ENCODE measurements at regions not wholly inside any gene's neighbourhood (a gene's known extent, or its start where the extent isn't known, plus 50 kb on each side); places are given as distances from the start of the nearest gene placed in this dataset.

DNA sequence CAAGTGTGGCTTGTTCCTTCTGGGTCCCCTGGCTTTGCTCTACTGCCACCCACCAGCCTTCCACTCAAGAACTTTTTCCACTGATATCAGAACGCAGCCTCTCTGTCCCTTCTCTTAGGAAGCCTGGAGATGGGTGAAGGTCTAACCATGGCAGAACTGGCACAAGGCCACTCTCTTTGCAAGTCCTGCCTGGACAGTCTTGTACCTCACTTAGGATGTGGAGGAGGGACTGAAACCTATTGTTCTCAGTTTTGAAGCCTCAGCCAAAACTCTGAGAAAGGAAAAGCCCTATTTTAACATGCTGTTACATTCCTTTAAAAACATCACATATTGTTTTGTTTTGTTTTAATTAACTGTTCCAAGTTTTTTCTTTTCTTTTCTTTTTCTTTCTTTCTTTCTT, 58.9 kb upstream of the NCOA1 start:
- Histone ChIP-seq H4K20me1 (replicated peaks; ENCODE audit: control insufficient read depth, insufficient read depth, low read length) (no peaks in the 10 kb centered on the region), H3K4me3 (no peak overlapping the region), H3K4me1 (replicated peaks in 1 of 2; ENCODE audit: control insufficient read depth in 2 of 2, insufficient read depth in 2 of 2, low read length in 2 of 2) (peaks cover 0 to 8% of the 10 kb centered on the region in 2 experiments; a peak in 2 of 5 replicates), H3K4me2 (ENCODE audit: insufficient read depth, low read length) (no peak overlapping the region), H3K27me3 (ENCODE audit: control insufficient read depth in 2 of 2, insufficient read depth in 2 of 2, low read length in 2 of 2) (no peaks in the 10 kb centered on the region), H3K9ac (ENCODE audit: insufficient read depth in 1 of 2, low read depth in 2 of 2, low read length in 2 of 2) (no peak overlapping the region), H3K36me3 (ENCODE audit: control insufficient read depth, insufficient read depth, low read length) (no peaks in the 10 kb centered on the region), H3K27ac (ENCODE audit: extremely low read depth, low read depth, low read length) (no peak overlapping the region), H3K9me3 (replicated peaks; ENCODE audit: control insufficient read depth, insufficient read depth, low read depth, low read length) (no peaks in the 10 kb centered on the region), H2AFZ (ENCODE audit: low read depth, low read length) (no peak overlapping the region), H3K79me2 (ENCODE audit: control insufficient read depth, insufficient read depth, low read length) (no peaks in the 10 kb centered on the region), H3K9me1 (ENCODE audit: control insufficient read depth, insufficient read depth, low read length) (no peaks in the 10 kb centered on the region)
- TF ChIP-seq ZNF77 (CRISPR knock-in tag; IDR thresholded peaks at IDR 0.05) (no peak), ZNF583 (CRISPR knock-in tag; IDR thresholded peaks at IDR 0.05) (no peak), UBTF (IDR thresholded peaks at IDR 0.05; ENCODE audit: borderline replicate concordance in 1 of 2, low read depth in 2 of 2, low read length in 2 of 2) (no peak), SLC30A9 (CRISPR knock-in tag; IDR thresholded peaks at IDR 0.05) (no peak), ETV1 (tag; conservative IDR thresholded peaks at IDR 0.05; ENCODE audit: low read depth) (no peak), CBFB (CRISPR knock-in tag; IDR thresholded peaks at IDR 0.05) (no peak), SRSF1 (IDR thresholded peaks at IDR 0.05; ENCODE audit: low read depth, low read length) (no peak), ZNF586 (CRISPR knock-in tag; conservative IDR thresholded peaks at IDR 0.05) (no peak), ZNF695 (CRISPR knock-in tag; IDR thresholded peaks at IDR 0.05) (no peak), HLTF (IDR thresholded peaks at IDR 0.05) (no peak), ZNF511 (CRISPR knock-in tag; IDR thresholded peaks at IDR 0.05) (no peak), ZNF444 (CRISPR knock-in tag; IDR thresholded peaks at IDR 0.05) (no peak), TAL1 (IDR thresholded peaks at IDR 0.05) (no peak), COPS2 (conservative IDR thresholded peaks at IDR 0.05) (no peak), ZNF589 (CRISPR knock-in tag; IDR thresholded peaks at IDR 0.05; ENCODE audit: low read depth) (no peak), STAT5A (IDR thresholded peaks at IDR 0.05; ENCODE audit: borderline replicate concordance, low read length) (no peak)
- TF ChIP-seq, protein P1, sequence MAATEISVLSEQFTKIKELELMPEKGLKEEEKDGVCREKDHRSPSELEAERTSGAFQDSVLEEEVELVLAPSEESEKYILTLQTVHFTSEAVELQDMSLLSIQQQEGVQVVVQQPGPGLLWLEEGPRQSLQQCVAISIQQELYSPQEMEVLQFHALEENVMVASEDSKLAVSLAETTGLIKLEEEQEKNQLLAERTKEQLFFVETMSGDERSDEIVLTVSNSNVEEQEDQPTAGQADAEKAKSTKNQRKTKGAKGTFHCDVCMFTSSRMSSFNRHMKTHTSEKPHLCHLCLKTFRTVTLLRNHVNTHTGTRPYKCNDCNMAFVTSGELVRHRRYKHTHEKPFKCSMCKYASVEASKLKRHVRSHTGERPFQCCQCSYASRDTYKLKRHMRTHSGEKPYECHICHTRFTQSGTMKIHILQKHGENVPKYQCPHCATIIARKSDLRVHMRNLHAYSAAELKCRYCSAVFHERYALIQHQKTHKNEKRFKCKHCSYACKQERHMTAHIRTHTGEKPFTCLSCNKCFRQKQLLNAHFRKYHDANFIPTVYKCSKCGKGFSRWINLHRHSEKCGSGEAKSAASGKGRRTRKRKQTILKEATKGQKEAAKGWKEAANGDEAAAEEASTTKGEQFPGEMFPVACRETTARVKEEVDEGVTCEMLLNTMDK (IDR thresholded peaks at IDR 0.05; ENCODE audit: borderline replicate concordance, insufficient read depth, low read depth, low read length, poor library complexity, severe bottlenecking) = no peak
- intact Hi-C loops (cut with micrococcal nuclease) = no loop called here
- ATAC-seq = no peak
- in situ Hi-C loops (cut with MboI) = no loop called here
- CTCF ChIA-PET (ENCODE audit: low intra/inter-chr PET ratio) = no interaction called here
- no TSS peak for BruUV-seq (replicated peaks)
- no peak for FAIRE-seq
- POLR2A ChIA-PET = interaction anchor here (2.8 kb wide), 1 partner anchor 9 kb away, joined by 13 read pairs; no protein-coding TSS in a partner anchor
- WGBS (ENCODE audit: insufficient coverage, low coverage, missing lambda C conversion rate) = 73% methylated on average over 1 of the region's 1 CpG
- DNase-seq (ENCODE audit: extremely low read depth in 1 of 4, low spot score in 3 of 4) = no peak

All from K562 (cell line).